ENCODE measurements at regions not wholly inside any gene's neighbourhood (a gene's known extent, or its start where the extent isn't known, plus 50 kb on each side); places are given as distances from the start of the nearest gene placed in this dataset.

DNA sequence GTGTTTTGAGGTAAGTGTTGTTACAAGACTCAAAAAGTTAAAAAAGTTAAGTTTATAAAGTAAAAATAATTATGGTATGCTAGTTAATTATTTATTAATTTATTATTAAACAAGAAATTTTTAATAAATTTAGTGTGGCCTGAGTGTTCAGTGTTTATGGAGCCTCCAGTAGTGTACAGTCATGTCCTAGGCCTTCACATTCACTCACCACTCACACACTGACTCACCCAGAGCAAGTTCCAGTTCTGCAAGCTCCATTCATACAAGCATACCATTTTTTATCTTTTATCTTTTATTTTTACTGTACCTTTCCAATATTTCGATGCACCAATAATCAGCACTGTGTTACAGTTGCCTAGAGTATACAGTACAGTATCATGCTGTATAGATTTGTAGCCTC is 381.2 kb upstream of the MGMT start:
- Histone ChIP-seq H3K9me3 (ENCODE audit: control insufficient read depth, low read length) (no peaks in the 10 kb centered on the region), H3K4me1 (ENCODE audit: control insufficient read depth, insufficient read depth, low read length) (no peaks in the 10 kb centered on the region), H3K27me3 (ENCODE audit: control insufficient read depth, insufficient read depth, low read length) (no peaks in the 10 kb centered on the region), H3K36me3 (ENCODE audit: control insufficient read depth, insufficient read depth, low read length) (no peaks in the 10 kb centered on the region), H3K9ac (ENCODE audit: low read length) (no peak overlapping the region), H3K4me3 (ENCODE audit: low read length) (no peak overlapping the region)

DNA sequence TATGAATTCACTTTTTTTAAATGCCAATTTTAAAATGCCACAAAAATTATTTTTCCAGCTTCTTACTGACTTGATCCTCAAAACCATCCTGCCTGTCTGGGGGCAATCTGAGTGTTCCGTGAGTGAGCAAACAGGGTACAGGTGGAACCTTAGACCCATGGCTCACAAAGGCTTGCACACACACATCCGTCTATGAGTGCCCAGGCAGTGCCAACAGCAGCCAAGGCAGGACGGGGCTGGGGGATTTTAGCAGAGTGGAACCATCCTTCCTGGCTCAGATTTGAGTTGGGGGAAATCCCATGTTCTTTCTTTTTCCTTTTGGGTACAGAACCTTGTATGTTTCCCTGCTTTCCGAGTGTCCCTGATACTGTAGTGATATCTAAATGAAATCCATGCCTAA is 377.7 kb upstream of the MGMT start:
- H3K9me3 ChIP-seq (ENCODE audit: control insufficient read depth, low read length), result no peaks in the 10 kb centered on the region
- H3K27me3 ChIP-seq (ENCODE audit: control insufficient read depth, insufficient read depth, low read length), result no peaks in the 10 kb centered on the region
- no peaks in the 10 kb centered on the region for H3K4me1 ChIP-seq (ENCODE audit: control insufficient read depth, insufficient read depth, low read length)
- no peak overlapping the region for H3K9ac ChIP-seq (ENCODE audit: low read length)
- no peaks in the 10 kb centered on the region for H3K36me3 ChIP-seq (ENCODE audit: control insufficient read depth, insufficient read depth, low read length)
- H3K4me3 ChIP-seq (ENCODE audit: low read length), result no peak overlapping the region

DNA sequence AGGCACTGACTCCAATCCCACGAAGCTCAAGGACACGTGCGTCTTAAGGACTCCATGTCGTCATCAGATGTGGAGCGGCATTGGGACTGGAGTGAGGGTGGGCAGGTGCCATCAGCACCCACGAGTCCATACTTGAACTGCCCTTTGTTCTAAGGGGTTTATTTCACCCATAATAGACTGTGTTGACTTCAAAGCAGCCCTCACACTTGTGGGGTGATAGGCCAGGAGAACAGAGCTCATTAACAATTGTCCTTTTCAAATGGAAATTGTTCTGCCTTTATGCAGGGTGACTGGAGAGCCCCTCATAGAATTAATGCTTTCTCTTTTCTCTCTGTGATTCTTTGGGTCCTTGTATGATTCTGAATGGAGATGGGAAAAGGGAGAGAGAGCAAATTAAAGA is 376.9 kb upstream of the MGMT start:
- Histone ChIP-seq H3K9me3 (ENCODE audit: control insufficient read depth, low read length) (no peaks in the 10 kb centered on the region), H3K36me3 (ENCODE audit: control insufficient read depth, insufficient read depth, low read length) (no peaks in the 10 kb centered on the region), H3K4me3 (ENCODE audit: low read length) (no peak overlapping the region), H3K27me3 (ENCODE audit: control insufficient read depth, insufficient read depth, low read length) (no peaks in the 10 kb centered on the region), H3K4me1 (ENCODE audit: control insufficient read depth, insufficient read depth, low read length) (no peaks in the 10 kb centered on the region), H3K9ac (ENCODE audit: low read length) (no peak overlapping the region)

DNA sequence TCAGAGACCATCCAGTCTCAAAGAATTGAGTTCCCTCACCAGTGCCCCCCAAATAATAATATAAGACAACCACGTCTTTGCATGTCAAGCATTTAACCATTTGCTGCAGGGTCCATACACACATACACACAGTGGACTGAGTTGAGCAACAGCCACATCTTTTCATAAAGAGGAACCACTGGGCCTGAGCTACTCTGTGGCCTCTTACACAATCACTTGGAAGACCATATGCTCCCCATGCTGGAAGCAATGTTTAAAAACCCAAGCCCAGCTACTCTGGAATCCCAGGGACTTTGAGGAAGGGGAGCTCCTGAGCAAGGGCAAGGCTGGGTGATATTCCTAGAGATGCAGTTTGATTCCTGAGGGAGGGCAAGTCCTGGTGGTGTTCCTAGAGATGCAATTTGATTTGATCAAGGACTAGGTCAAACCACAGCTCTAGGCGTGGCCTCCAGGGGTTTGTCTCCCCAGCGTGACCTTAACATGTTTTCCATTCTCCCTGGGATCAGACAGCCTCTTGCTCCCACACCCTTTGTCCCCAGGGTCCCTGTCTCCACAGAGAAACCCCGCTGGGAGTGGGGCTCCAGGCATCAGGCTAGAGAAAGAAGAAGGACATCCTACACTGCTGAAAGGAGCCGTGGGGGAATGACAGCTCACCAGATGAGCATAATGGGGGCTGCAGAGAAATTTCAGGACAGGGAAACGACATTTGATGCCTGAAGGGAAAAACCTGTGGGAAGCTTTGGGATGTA is 376.2 kb upstream of the MGMT start:
- Histone ChIP-seq H3K9ac (ENCODE audit: low read length) (no peak overlapping the region), H3K9me3 (ENCODE audit: control insufficient read depth, low read length) (no peaks in the 10 kb centered on the region), H3K36me3 (ENCODE audit: control insufficient read depth, insufficient read depth, low read length) (no peaks in the 10 kb centered on the region), H3K27me3 (ENCODE audit: control insufficient read depth, insufficient read depth, low read length) (no peaks in the 10 kb centered on the region), H3K4me3 (ENCODE audit: low read length) (no peak overlapping the region), H3K4me1 (ENCODE audit: control insufficient read depth, insufficient read depth, low read length) (no peaks in the 10 kb centered on the region)

DNA sequence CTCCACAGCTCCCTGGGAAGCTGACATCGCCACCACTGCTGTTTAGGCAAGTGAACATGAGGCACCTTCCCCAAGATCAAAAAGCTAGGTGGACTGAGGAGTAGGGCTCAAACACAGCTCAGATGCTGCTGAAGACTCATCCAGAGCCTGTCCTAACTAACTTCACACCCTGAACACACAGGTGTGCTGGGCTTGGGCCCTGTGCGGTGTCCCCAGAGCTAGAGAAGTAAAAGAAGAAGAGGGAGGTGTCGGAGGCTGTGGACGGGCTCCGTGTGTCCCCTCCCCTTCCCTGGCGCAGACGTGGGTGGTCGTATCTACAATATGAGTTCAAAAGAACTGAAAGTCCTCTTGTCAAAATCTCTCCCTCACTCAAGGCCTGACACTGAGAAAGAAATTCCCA is 373.4 kb upstream of the MGMT start:
- Histone ChIP-seq H3K36me3 (ENCODE audit: control insufficient read depth, insufficient read depth, low read length) (no peaks in the 10 kb centered on the region), H3K27me3 (ENCODE audit: control insufficient read depth, insufficient read depth, low read length) (no peaks in the 10 kb centered on the region), H3K4me1 (ENCODE audit: control insufficient read depth, insufficient read depth, low read length) (no peaks in the 10 kb centered on the region), H3K4me3 (ENCODE audit: low read length) (no peak overlapping the region), H3K9me3 (ENCODE audit: control insufficient read depth, low read length) (no peaks in the 10 kb centered on the region), H3K9ac (ENCODE audit: low read length) (no peak overlapping the region)

DNA sequence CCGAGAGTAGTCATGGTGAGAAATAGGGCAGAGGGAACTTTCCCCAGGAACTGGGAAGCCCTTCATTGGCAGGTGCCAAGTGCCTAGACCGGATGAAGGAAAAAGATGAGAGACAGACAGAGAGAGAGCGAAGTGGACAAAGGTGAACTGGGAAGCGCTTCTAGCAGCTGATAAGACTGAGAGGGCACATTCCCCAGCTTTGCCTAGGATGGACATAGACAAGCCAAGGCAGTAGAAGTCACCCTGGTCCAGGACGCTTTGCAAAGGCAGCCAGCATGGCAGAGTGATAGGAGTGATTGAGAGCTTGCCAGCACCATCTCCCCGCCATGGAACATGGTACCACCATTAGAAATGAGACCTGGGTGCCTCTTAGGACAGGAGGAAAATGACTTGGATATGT is 372.8 kb upstream of the MGMT start:
- H3K9ac ChIP-seq (ENCODE audit: low read length), result no peak overlapping the region
- H3K4me1 ChIP-seq (ENCODE audit: control insufficient read depth, insufficient read depth, low read length), result no peaks in the 10 kb centered on the region
- H3K36me3 ChIP-seq (ENCODE audit: control insufficient read depth, insufficient read depth, low read length), result no peaks in the 10 kb centered on the region
- no peaks in the 10 kb centered on the region for H3K27me3 ChIP-seq (ENCODE audit: control insufficient read depth, insufficient read depth, low read length)
- H3K4me3 ChIP-seq (ENCODE audit: low read length), result no peak overlapping the region
- H3K9me3 ChIP-seq (ENCODE audit: control insufficient read depth, low read length), result no peaks in the 10 kb centered on the region

DNA sequence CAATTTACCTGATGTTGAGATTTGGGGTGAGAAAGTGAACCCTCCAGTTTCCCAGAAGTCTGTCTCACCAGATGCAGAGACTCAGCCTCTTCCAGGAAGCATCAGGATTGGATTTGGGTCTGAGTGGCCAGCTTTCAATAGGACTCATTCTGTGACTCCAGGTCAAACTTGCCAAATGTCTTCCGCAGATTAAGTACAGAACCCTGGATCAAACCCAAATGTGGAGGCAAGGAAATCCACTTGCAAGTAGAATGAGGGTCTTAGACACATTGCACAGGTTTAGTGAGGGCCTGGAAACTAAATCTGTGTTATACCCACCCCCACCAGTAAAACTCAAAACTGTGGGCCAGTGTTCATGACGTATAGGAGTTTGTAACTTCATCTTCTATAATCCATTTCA is 372.2 kb upstream of the MGMT start:
- H3K27me3 ChIP-seq (ENCODE audit: control insufficient read depth, insufficient read depth, low read length), result no peaks in the 10 kb centered on the region
- no peaks in the 10 kb centered on the region for H3K36me3 ChIP-seq (ENCODE audit: control insufficient read depth, insufficient read depth, low read length)
- no peaks in the 10 kb centered on the region for H3K4me1 ChIP-seq (ENCODE audit: control insufficient read depth, insufficient read depth, low read length)
- no peak overlapping the region for H3K4me3 ChIP-seq (ENCODE audit: low read length)
- H3K9me3 ChIP-seq (ENCODE audit: control insufficient read depth, low read length), result no peaks in the 10 kb centered on the region
- no peak overlapping the region for H3K9ac ChIP-seq (ENCODE audit: low read length)

DNA sequence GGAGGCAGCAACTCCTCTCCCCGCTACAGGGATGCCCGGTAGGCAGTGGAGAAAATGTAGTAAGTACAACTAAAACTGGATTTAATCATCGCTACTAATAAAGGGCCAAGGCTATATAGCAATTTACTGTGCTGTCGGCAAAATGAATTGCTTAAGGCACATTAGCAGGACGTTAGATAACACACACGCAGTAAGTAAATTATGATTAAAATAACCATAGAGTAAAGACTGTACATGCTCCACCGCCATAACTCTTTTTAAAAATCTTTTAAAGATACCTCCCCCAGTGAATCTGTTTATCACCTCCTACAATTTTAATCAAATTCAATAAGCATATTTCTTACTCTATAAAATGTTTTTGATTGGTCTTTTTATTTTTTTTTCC is 371.4 kb upstream of the MGMT start:
- Histone ChIP-seq H3K9me3 (ENCODE audit: control insufficient read depth, low read length) (no peaks in the 10 kb centered on the region), H3K4me3 (ENCODE audit: low read length) (no peak overlapping the region), H3K9ac (ENCODE audit: low read length) (no peak overlapping the region), H3K27me3 (ENCODE audit: control insufficient read depth, insufficient read depth, low read length) (no peaks in the 10 kb centered on the region), H3K4me1 (ENCODE audit: control insufficient read depth, insufficient read depth, low read length) (no peaks in the 10 kb centered on the region), H3K36me3 (ENCODE audit: control insufficient read depth, insufficient read depth, low read length) (no peaks in the 10 kb centered on the region)

DNA sequence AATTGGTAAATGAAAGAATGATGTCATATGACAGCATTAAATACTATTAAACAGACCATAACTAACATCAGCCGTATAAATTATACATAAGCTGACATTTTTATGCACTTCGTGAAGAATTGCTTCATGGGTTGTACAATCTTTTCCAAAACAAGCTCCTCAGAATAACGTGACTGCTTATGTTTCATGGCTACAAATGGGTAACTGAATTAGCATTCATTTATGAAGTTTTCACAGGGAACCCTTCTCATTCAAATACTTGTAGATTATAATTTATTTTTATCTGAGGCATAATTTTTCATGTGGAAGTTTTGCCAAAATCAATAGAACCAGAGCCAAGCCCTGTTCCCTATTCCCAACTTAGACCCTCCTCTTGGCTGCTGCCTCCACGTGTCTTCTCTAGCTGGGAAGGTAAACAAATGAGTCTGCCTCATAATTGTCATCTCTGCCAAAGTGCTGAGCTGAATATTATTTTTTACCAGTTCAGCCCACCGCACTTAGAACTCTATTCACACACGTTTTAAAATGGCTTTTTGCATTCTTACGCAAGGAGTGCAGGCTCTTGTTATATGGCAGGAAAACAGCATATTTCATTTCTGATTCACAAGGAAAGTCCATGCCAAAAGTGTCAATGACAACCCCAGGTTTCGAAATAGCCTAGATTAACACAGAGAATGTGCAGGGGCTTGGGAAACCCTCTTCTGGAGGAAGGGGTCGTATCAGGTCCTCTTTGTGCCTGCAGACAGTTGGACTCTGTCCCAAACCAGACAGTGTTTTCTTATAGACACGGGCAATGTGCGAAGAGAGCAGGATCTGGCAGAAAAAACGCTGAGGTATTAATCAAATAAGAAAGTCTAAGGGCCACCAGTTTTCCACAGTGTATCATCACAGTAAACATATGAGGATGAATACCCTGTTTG is 370.7 kb upstream of the MGMT start:
- H3K9me3 ChIP-seq (ENCODE audit: control insufficient read depth, low read length), result no peaks in the 10 kb centered on the region
- H3K4me3 ChIP-seq (ENCODE audit: low read length), result no peak overlapping the region
- no peak overlapping the region for H3K9ac ChIP-seq (ENCODE audit: low read length)
- no peaks in the 10 kb centered on the region for H3K27me3 ChIP-seq (ENCODE audit: control insufficient read depth, insufficient read depth, low read length)
- H3K36me3 ChIP-seq (ENCODE audit: control insufficient read depth, insufficient read depth, low read length), result no peaks in the 10 kb centered on the region
- no peaks in the 10 kb centered on the region for H3K4me1 ChIP-seq (ENCODE audit: control insufficient read depth, insufficient read depth, low read length)

DNA sequence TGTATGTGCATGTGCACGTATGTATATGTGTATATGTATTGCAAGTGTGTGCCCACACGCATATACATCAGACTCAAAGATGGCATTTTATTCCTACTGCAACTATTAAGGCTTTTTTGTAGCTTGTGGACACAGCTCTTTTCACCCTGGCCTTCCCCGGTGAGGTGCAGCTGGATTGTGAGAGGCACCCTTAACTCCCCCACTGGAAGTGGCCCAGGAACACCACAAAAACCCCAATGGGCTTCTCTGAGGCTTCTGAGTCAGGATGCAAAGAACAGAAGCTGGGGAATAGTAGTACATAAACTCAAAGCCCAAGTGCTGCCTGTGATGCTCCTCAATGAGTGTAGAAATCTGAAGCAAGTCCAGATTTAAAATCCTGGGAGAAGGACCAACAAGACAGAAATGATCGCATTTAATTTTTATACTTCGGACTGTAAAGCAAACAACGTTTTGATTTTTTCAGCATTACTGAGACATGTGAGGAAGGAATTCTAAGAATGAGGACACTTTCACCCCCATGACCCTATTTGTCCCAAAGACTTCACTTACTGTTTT is 369.2 kb upstream of the MGMT start:
- no peak overlapping the region for H3K4me3 ChIP-seq (ENCODE audit: low read length)
- H3K9ac ChIP-seq (ENCODE audit: low read length), result no peak overlapping the region
- H3K27me3 ChIP-seq (ENCODE audit: control insufficient read depth, insufficient read depth, low read length), result no peaks in the 10 kb centered on the region
- no peaks in the 10 kb centered on the region for H3K36me3 ChIP-seq (ENCODE audit: control insufficient read depth, insufficient read depth, low read length)
- H3K4me1 ChIP-seq (ENCODE audit: control insufficient read depth, insufficient read depth, low read length), result no peaks in the 10 kb centered on the region
- H3K9me3 ChIP-seq (ENCODE audit: control insufficient read depth, low read length), result no peaks in the 10 kb centered on the region

DNA sequence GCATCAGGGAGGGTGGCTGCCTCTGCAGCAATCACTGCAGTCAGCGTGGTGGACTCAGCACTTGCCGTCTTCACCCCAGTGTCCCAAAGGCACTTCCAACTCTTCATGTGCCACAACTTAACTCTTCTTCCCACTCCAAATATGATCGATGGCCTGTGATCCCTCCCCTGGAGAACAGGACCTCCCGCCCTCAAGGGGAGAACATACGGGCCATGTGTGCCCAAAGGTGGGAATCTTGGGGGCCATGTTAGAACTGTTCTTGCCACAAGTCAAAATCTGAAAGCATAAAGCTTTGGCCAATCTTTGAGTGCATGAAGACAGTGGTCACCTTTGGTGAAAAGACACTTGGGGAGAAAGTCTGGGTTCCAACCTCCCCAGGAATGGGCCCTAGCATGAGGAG is 368.5 kb upstream of the MGMT start:
- no peaks in the 10 kb centered on the region for H3K4me1 ChIP-seq (ENCODE audit: control insufficient read depth, insufficient read depth, low read length)
- H3K27me3 ChIP-seq (ENCODE audit: control insufficient read depth, insufficient read depth, low read length), result no peaks in the 10 kb centered on the region
- no peaks in the 10 kb centered on the region for H3K9me3 ChIP-seq (ENCODE audit: control insufficient read depth, low read length)
- no peaks in the 10 kb centered on the region for H3K36me3 ChIP-seq (ENCODE audit: control insufficient read depth, insufficient read depth, low read length)
- H3K9ac ChIP-seq (ENCODE audit: low read length), result no peak overlapping the region
- no peak overlapping the region for H3K4me3 ChIP-seq (ENCODE audit: low read length)

DNA sequence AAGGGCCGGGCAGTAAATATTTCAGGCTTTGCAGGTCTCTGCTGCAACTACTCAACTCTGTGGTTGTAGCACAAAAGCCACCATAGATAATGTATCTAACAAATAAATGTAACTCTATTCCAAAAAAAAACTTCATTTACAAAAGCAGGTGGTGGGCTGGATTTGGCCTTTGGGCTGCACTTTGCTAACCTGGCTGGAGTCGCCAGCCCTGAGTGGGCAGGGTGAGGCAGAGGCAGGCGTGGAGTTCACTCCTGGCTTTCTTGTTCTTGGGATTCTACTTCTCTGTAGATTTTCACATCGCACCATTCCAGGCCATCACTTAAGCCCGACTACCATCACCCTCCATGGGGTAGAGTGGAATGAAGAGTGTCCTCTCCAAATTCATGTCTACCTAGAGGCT is 367.6 kb upstream of the MGMT start:
- Histone ChIP-seq H3K27me3 (ENCODE audit: control insufficient read depth, insufficient read depth, low read length) (no peaks in the 10 kb centered on the region), H3K4me1 (ENCODE audit: control insufficient read depth, insufficient read depth, low read length) (no peaks in the 10 kb centered on the region), H3K36me3 (ENCODE audit: control insufficient read depth, insufficient read depth, low read length) (no peaks in the 10 kb centered on the region), H3K4me3 (ENCODE audit: low read length) (no peak overlapping the region), H3K9me3 (ENCODE audit: control insufficient read depth, low read length) (no peaks in the 10 kb centered on the region), H3K9ac (ENCODE audit: low read length) (no peak overlapping the region)

Data from mucosa of stomach (tissue), 1 donor.